Stimulated activated CD4-positive, alpha-beta T cell treated with anti-CD3 and anti-CD28 coated beads, Interleukin-15, amount 100 ng/mL, for 24 hours (primary cell): ENCODE measurements at regions not wholly inside any gene's neighbourhood (a gene's known extent, or its start where the extent isn't known, plus 50 kb on each side); places are given as distances from the start of the nearest gene placed in this dataset.
"Not testable (repeated sequence)": the region's sequence is repeated elsewhere in the genome, so short reads cannot be mapped to it uniquely, and the experiment has no call there.

Experiments
- DNase-seq: peaks from one replicate; pipeline ENCODE4 v3.0.0-alpha.2; 2020

DNA sequence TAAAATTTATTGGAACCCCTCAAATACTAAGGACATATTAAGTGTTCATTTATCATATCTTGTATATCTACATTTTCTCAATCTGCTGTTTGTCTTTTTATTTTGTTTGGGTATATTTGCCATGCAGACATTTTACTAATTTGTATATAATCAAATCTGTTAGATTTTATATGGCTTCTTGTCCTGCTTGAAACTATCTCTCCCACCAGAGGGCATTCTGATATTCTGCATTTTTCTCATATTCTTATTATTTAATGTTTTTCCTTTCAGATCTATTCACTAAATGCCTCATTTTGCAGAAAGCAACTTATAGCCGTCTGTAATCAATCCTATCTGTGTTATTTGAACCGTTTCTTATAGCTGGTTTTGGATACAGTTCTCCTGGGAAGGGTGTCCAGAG is 745.5 kb downstream of the LRRIQ3 start:
- DNase-seq: no peak

- not testable (repeated sequence) for DNase-seq
Observed at GRCh38 chr1:73450668-73451067, 747.3 kb downstream of the LRRIQ3 start.

GRCh38 chr1:73411479-73411878 is 786.5 kb downstream of the LRRIQ3 start:
- DNase-seq: no peak

GRCh38 chr1:73401666-73402065 is 796.3 kb downstream of the LRRIQ3 start:
- no peak for DNase-seq

DNA sequence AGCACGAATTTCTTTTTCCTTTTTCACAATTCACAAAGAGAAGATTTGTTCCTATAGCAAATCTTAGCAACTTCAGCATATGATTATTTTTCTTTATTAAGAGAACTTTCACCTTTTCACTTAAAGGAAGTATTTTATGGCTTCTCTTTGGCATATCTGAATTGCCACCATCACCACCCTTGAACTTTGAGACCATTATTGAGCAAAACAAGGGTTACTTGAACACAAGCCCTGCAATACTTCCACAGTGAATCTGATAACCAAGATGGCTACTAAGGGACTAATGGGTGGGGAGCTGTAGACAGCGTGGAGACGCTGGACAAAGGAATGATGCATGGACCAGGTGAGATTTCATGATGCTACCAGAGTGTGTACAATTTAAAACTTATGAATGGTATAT is 815.0 kb downstream of the LRRIQ3 start:
- no peak for DNase-seq

- no peak for DNase-seq
Observed at GRCh38 chr1:73366734-73367413, 831.1 kb downstream of the LRRIQ3 start.

GRCh38 chr1:73359001-73359400 is 839.0 kb downstream of the LRRIQ3 start:
- no peak for DNase-seq

- no peak for DNase-seq
Observed at GRCh38 chr1:73356485-73356884, 841.5 kb downstream of the LRRIQ3 start.

DNA sequence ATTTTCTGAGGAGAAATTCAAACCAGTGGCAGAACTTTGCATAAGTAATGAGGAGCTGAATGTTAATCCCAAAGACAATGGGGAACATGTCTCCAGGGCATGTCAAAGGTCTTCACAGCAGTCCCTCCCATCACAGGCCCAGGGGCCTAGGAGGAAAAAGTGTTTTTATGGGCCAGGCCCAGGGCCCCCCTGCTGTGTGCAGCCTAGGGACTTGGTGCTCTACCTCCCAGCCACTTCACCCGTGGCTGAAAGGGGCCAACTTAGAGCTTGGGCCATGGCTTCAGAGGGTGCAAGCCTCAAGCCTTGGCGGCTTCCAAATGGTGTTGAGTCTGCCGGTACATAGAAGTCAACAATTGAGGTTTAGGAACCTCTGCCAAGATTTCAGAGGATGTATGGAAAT is 854.0 kb downstream of the LRRIQ3 start:
- DNase-seq: no peak

DNA sequence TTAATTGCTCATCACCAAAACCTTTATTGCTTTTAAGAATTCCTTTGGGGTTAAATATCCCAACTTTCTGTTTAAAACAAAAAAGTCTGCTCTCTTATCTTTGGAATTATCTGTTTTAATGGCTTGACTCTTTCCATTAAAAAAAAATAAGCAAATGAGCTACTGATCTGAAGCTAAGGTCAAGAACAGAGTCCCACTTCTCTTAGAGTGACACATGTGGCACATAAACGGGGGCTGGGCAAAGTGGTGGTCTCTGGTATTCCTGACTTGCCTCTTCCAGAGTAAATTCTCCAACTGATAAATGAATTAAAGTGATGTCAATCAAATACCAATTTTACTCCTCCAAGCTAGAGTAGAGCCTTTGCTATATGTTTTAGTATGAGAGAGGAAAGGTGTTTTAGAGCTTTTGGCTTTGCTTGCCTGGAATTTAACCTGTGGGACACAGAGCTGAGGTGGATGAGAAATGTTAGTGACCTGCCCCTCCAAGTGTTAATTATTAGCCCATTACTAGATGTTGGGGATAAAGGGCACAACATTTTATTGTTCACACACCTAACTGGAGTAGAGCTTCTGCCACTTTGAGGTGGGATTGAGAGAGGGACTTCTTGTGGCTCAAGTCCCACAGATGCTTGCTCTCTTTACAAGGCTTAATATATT is 864.0 kb downstream of the LRRIQ3 start:
- DNase-seq: no peak

DNA sequence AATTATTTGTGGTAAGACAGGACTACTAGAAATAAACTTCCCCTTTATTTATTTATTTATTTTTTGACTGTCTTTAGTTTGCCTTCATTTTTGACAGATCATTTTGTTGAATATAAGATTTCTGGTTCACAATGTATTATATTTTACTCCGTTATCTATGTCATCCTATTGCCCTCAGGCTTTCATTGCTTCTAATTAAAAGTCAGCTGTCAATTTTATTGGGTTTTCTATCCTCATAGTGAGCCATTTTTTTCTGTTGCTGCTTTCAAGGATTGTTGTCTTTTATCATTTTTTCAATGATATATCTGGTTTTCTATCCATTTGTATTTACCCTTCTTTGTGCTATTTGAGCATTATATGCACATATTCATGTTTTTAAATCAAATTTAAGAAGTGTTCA is 866.2 kb downstream of the LRRIQ3 start:
- DNase-seq: no peak

GRCh38 chr1:73327998-73328397 is 870.0 kb downstream of the LRRIQ3 start:
- no peak for DNase-seq

- DNase-seq: no peak
Observed at GRCh38 chr1:73327180-73327793, 870.7 kb downstream of the LRRIQ3 start.

- DNase-seq: no peak
Observed at GRCh38 chr1:73326663-73327062, 871.3 kb downstream of the LRRIQ3 start.

DNA sequence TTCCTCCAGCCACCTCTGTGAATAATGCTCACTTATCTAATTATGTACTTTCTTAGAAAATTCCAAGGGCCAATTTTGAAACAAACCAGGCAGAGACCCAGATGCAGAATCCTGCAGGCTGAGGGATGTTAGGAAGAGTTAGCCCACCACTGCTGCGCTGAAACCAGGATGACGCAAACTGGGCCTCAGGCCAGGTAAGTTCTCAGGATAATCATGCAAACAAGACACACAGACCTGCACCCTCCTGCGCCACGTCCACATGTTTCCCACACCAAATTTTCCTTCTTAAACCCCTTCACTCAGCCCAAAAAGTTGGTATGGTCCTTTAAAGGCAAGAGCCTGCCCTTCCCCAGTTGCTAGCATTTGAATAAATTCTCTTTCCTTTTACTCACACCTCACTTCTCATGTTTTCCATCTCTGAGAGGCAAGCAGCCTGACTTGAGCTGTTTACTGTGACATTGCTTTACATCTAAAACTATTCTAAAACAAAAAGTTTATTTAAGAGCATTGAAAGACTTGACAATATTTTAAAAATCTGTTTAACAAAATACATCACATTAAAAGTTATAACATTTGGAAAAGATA is 887.1 kb downstream of the LRRIQ3 start:
- no peak for DNase-seq

DNA sequence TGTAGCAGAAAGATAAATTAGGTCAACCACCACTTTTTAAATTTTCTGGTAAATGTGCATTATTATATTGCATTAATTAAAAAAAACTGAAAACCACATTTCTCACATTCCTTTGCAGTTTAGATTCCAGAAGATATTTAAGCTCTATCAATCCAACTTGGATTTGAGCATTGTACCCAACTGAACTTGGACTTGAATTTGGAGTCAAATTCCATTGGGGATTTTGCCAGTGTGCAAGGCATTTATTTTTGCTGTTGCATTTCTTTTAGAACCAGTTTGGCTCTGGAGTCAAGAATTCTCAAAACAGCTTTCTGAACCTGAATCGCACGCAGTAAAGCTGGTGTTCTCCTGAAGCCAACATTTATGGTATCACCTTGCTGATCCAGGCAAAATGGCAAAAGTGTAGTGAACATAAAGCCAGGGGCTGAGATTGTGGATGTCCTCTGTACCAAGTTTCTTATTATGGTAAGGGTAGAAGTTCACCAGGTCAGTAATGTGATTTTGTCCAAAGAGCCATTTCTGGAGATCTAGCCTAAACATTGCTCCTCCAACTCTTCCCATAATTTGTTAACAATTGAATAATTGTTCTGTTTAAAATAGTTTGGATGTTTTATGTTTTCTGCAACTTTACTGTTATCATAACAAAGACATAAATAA is 890.9 kb downstream of the LRRIQ3 start:
- DNase-seq: no peak

DNA sequence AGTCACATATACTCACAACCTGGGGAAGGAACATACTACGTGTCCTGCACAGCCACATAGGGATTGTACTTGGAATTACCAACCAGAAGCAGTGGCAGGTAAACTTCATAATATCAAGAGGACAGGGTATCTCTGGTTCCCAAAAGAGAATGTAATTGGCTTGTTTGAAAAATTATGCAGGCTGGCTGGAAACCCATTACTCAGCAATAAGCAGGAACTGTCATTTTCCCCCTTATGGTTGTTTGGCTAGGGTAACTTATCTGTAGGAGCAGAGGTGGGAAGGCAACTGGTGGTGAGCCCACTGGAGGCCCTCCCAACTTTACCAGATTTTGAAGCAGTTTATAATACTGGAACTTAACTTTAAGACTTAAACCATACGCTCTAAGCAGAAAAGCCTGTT is 924.1 kb downstream of the LRRIQ3 start:
- no peak for DNase-seq

- not testable (repeated sequence) for DNase-seq
Observed at GRCh38 chr1:73245196-73245595, 952.8 kb downstream of the LRRIQ3 start.

GRCh38 chr1:73218995-73219546 is 936.7 kb upstream of the NEGR1 start:
- no peak for DNase-seq

DNA sequence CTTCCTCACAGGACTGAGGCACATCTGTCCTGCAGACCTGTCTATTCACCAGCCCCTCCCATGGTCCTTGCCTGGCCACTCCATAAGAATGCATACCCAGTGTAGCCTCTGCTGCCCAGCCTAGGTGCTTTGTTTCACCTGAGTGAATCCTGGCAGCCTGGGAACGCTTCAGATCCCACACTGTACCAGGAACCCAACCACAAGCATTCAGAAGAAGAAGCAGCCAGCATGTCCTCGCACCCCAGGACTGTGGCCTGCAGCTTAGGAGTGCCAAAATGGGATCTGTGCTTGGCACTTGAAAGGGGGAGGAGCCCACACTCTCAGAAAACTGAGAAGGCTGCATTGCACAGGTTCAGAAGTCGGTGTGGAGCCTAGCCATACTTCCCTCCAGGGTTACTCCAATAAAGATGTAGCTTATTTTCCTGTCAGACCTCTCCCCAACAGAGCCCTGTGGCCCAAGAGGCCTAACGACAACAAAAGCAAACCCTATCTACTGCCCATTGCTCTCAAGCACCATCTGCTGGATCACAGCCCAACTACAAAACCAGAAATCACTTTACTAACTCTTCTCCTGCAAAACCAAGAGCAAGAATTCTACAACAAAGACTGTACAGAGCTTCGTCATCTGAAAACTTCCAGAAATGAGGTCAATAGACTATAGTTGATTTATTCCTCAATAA is 923.1 kb upstream of the NEGR1 start:
- no peak for DNase-seq

GRCh38 chr1:73197972-73198371 is 915.6 kb upstream of the NEGR1 start:
- DNase-seq: no peak

- DNase-seq: no peak
Observed at GRCh38 chr1:73194965-73195364, 912.6 kb upstream of the NEGR1 start.

GRCh38 chr1:73183581-73183980 is 901.2 kb upstream of the NEGR1 start:
- not testable (repeated sequence) for DNase-seq
